ENCODE measurements at regions not wholly inside any gene's neighbourhood (a gene's known extent, or its start where the extent isn't known, plus 50 kb on each side); places are given as distances from the start of the nearest gene placed in this dataset.
"Not testable (repeated sequence)": the region's sequence is repeated elsewhere in the genome, so short reads cannot be mapped to it uniquely, and the experiment has no call there.

DNA sequence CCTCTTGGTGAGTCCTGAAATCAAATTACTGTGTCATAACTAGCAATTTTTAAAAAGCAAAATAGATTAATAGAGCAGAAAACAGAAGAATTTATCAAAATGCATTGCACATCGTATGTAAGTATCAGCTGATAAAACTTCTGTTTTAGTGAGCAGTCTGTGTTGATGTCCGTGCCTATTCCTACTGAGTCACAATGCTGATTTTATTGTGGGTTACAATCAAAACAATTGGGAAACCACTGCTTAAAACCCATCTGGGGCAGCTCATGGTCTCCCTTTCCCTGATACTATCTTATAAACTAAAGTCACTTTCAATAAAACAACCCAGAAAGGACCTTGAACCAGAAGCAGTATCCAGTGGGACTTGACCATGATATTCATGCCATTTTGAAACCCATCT, 101.1 kb upstream of the GPR39 start:
- not testable (repeated sequence) for H3K27ac Mint-ChIP-seq; H3K4me1 Mint-ChIP-seq; DNase-seq; H3K9me3 ChIP-seq (ENCODE audit: control insufficient read depth, low read length, poor library complexity, severe bottlenecking); H3K27me3 Mint-ChIP-seq; H3K4me3 Mint-ChIP-seq; H3K36me3 Mint-ChIP-seq (ENCODE audit: low read depth); ATAC-seq

DNA sequence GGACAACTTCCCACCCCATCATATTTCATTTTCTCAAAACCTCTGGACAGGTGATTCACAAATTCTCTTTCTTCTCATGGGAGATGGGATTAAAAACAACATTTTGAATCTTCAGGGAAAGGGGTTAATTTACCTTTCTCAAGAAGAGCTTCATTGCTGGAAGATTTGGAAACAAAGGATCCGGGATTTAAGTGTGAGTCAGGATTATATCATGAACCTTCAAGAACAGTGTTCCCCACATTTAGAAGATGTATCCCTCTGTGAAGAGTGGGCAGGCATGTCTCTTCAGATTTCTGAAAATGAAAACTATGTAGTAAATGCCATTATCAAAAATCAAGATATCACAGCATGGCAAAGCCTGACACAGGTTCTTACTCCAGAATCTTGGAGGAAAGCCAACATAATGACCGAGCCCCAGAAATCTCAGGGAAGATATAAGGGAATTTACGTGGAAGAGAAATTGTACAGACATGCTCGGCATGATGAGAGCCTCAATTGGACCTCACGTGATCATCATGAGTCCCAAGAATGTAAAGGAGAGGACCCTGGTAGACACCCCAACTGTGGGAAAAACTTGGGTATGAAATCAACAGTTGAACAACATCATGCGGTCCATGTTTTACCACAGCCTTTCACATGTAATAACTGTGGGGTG, 99.5 kb upstream of the GPR39 start:
- ATAC-seq; H3K4me3 Mint-ChIP-seq; DNase-seq; H3K27ac Mint-ChIP-seq; H3K9me3 ChIP-seq (ENCODE audit: control insufficient read depth, low read length, poor library complexity, severe bottlenecking); H3K36me3 Mint-ChIP-seq (ENCODE audit: low read depth); H3K4me1 Mint-ChIP-seq; H3K27me3 Mint-ChIP-seq: not testable (repeated sequence)

DNA sequence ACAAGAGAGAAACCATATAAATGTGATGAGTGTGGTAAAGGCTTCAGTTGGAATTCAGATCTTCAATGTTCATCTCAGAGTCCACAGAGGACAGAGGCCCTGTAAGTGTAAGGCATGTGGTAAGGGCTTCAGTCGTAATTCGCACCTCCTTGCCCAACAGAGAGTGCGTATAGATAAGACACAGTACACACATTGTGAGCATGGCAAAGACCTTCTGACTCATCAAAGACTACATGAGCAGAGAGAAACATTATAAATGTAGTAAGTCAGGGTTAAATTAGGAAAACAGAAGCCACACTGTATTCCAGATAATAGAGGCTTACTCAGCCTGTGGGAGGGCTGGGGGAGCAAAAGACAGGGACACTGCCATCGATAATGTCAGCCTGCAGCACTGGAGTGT, 98.1 kb upstream of the GPR39 start:
- not testable (repeated sequence) for H3K27me3 Mint-ChIP-seq; H3K36me3 Mint-ChIP-seq (ENCODE audit: low read depth); H3K4me1 Mint-ChIP-seq; H3K27ac Mint-ChIP-seq; H3K4me3 Mint-ChIP-seq; ATAC-seq; DNase-seq; H3K9me3 ChIP-seq (ENCODE audit: control insufficient read depth, low read length, poor library complexity, severe bottlenecking)

DNA sequence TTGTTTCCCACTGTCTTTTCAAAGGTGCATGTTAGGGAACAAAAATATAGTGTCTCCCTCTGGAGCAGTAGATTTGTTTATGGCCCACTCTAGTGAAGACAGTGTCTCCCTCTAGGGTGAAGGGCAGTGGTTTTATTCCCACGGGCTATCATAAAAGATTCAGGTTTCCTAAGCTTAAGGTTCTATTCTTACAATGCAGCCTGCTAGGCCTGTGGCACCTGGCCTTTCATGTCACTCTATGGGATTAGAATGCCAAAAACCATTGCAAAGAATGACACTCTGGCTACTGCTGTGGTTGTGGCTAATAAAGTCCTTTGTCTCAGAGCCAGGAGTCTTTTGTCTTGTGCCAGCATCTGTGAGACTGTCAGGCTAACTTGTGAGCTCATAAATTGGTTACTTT, 92.6 kb upstream of the GPR39 start:
- H3K9me3 ChIP-seq (ENCODE audit: control insufficient read depth, low read length, poor library complexity, severe bottlenecking); DNase-seq; ATAC-seq; H3K4me1 Mint-ChIP-seq; H3K27ac Mint-ChIP-seq; H3K36me3 Mint-ChIP-seq (ENCODE audit: low read depth); H3K4me3 Mint-ChIP-seq; H3K27me3 Mint-ChIP-seq: not testable (repeated sequence)

DNA sequence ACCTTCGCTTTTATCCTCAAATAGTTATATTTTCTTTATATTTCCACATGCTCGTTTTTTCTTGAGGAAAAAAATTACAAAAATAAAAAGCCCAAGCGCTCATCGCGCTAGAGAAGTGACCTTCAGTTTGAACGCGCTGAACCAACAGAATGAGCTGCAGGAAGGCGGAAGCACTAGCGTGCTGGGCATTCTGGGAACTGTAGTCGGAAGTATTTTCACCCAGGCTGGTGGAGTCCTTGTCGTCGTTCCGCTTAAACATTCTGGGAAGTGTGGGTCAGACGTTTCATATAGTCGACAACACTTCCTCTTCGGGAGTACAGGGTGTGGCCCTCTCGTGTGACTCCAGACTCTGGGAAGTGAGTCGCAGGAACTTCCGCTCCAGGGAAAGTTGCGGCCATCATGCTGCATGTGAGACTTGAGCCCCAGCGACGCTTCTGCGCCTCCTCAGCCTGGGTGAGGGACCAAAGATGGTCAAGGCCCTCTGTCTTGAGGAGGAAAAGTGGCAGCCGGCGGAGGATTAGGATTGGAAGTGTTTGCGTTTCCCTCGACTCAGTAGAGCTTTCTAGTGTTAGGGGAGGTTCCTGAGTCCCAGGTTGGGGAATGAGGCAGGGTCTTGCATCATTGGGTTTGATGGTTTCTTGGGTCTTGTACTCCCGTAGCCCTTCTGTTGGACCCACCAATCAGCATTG, 84.1 kb upstream of the GPR39 start:
- ATAC-seq; DNase-seq; H3K36me3 Mint-ChIP-seq (ENCODE audit: low read depth); H3K4me1 Mint-ChIP-seq; H3K9me3 ChIP-seq (ENCODE audit: control insufficient read depth, low read length, poor library complexity, severe bottlenecking); H3K27me3 Mint-ChIP-seq; H3K27ac Mint-ChIP-seq; H3K4me3 Mint-ChIP-seq: not testable (repeated sequence)

DNA sequence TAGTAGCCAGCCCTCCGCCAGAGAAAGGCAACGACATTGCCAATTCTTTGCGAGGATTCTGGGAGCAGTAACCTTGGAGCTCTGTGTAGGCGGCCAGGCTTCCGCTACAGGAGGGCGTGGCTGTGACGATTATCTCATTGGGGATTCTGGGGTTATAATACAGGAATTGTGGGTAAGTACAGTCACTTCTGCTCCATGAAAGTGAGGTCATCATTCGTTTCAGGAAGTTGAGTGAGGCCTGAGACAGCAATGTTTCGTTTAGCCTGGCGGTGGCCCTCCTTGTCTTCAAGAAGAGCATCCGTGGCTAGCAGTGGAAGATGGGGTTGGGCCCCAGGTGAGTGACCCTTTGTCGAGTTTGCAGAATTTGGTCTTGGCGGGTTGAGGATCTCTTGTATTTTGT, 79.5 kb upstream of the GPR39 start:
- not testable (repeated sequence) for H3K9me3 ChIP-seq (ENCODE audit: control insufficient read depth, low read length, poor library complexity, severe bottlenecking); H3K27ac Mint-ChIP-seq; H3K4me3 Mint-ChIP-seq; DNase-seq; ATAC-seq; H3K27me3 Mint-ChIP-seq; H3K36me3 Mint-ChIP-seq (ENCODE audit: low read depth); H3K4me1 Mint-ChIP-seq

DNA sequence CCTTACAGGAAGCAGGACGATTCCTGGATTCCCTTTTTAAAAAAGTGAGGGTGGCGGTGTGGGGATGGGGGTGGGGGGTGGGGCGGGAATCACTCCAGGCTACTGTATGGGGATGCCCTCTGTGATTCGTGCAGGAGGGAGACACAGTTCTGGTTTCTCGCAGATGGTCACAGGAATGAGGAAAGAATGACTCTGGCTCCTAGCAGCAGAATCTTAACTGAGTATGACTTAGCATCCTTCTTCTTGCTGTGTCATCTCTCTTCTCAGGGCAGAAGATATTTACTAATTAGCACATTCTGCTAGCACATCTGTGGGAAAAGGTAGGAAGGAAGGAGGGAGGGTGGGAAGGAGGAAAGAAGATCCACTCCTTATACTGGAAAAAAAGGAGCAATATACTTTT, 78.8 kb upstream of the GPR39 start:
- not testable (repeated sequence) for H3K27ac Mint-ChIP-seq; H3K4me1 Mint-ChIP-seq; ATAC-seq; DNase-seq; H3K4me3 Mint-ChIP-seq; H3K36me3 Mint-ChIP-seq (ENCODE audit: low read depth); H3K27me3 Mint-ChIP-seq; H3K9me3 ChIP-seq (ENCODE audit: control insufficient read depth, low read length, poor library complexity, severe bottlenecking)

DNA sequence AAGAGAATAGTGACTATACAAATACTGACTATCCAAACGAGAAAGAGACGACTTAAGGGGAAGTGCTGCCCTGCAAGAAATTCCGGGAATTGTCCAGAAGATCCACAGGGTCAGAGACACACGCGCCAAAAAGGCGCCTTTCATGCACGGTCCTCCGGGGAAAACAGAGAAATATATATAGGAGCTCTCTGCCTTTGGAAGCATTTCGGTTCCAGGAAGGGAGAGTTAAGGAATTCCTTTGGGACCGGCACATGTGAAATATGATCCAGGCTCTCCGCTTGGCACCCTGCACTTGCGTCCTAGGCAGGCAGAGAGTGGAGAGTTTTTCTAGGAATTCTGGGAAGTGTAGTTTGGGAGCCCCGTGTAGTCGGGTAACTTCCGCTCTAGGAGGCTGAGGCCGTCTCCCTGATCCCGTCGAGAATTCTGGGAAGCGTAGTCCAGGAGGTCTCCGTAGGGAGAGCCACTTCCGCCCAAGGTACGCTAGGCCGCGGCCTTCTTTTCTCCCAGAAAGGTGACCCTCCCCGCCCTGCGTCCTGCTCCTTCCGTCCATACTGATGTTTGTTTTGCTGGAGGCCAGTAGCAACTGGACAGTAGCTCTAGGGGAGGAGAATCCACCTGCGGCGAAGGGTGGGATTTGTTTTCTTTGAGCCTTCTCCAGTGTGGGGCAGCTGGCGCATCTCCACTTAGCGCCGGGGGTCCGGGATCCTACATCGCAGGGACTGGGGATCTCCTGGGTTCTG, 69.4 kb upstream of the GPR39 start:
- H3K4me1 Mint-ChIP-seq; DNase-seq; H3K27ac Mint-ChIP-seq; H3K27me3 Mint-ChIP-seq; H3K4me3 Mint-ChIP-seq; H3K9me3 ChIP-seq (ENCODE audit: control insufficient read depth, low read length, poor library complexity, severe bottlenecking); ATAC-seq; H3K36me3 Mint-ChIP-seq (ENCODE audit: low read depth): not testable (repeated sequence)

DNA sequence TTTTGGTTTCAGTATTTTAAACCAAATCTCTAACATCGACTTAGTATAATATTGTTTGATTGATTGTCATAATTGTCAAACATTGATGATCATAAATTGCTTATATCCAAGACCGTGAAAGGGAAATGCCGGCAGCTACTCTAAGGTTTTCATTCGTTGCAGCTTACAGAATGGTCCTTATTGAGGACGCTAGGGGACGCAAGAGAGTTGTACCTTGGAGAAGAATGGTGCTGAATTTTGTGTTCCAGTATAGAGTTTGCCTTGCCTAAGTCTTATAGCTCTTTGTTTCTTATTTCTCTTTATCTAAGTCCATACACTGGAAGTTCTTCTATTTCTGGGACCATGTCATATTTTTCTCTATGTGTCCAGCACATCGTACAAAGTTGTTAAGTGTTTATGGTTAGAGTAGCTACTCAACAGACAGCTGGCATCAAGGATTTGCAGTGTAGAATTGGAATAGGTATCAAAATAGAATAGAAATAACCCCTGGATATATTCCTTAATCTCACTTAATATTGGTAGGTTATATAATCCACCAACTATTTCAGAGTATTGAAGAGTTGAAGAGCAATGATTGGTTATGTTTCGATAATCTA, 67.4 kb upstream of the GPR39 start:
- not testable (repeated sequence) for H3K4me3 Mint-ChIP-seq; H3K27me3 Mint-ChIP-seq; DNase-seq; H3K27ac Mint-ChIP-seq; ATAC-seq; H3K4me1 Mint-ChIP-seq; H3K9me3 ChIP-seq (ENCODE audit: control insufficient read depth, low read length, poor library complexity, severe bottlenecking); H3K36me3 Mint-ChIP-seq (ENCODE audit: low read depth)

DNA sequence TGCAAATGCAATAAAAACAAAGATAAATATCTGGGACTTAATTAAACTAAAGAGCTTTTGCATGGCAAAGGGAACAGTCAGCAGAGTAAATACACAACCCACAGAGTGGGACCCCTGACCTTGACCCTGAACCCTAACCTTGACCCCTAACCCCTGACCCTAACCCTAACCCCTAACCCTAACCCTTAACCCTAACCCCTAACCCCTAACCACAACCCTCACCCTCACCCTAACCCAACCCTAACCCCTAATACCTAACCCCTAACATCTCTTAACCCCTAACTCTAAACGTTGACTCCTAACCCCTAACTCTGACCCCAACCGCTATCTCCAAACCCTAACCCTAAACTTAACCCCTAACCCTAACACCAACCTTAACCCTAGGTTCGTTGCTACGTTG, 64.9 kb upstream of the GPR39 start:
- not testable (repeated sequence) for ATAC-seq; H3K4me1 Mint-ChIP-seq; H3K9me3 ChIP-seq (ENCODE audit: control insufficient read depth, low read length, poor library complexity, severe bottlenecking); H3K27me3 Mint-ChIP-seq; H3K36me3 Mint-ChIP-seq (ENCODE audit: low read depth); H3K4me3 Mint-ChIP-seq; DNase-seq; H3K27ac Mint-ChIP-seq

DNA sequence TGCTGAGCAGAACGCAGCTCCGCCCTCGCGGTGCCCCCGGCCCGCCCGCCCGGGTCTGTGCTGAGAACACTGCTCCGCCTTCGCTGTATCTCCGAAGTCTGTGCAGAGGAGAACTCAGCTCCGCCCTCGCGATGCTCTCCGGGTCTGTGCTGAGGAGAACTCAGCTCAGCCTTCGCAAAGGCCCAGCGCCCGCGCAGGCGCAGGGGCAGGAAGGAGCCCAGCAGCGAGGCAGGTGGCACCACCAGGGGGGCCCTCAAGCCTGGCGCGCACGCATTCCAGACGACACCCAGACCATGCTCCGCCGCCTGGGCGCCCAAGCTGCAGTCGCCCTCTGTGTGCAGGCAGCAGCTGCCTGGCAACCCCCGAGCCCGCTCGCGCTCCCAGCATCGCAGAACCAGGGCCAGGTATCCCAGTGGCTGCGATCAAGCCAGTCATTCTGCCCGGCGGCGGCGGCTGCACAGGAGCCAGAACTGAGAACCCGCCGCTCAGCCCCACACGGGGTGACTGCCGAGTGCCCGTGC, 64.1 kb upstream of the GPR39 start:
- H3K27me3 Mint-ChIP-seq; H3K27ac Mint-ChIP-seq; H3K4me1 Mint-ChIP-seq; H3K9me3 ChIP-seq (ENCODE audit: control insufficient read depth, low read length, poor library complexity, severe bottlenecking); H3K4me3 Mint-ChIP-seq; ATAC-seq; DNase-seq; H3K36me3 Mint-ChIP-seq (ENCODE audit: low read depth): not testable (repeated sequence)

DNA sequence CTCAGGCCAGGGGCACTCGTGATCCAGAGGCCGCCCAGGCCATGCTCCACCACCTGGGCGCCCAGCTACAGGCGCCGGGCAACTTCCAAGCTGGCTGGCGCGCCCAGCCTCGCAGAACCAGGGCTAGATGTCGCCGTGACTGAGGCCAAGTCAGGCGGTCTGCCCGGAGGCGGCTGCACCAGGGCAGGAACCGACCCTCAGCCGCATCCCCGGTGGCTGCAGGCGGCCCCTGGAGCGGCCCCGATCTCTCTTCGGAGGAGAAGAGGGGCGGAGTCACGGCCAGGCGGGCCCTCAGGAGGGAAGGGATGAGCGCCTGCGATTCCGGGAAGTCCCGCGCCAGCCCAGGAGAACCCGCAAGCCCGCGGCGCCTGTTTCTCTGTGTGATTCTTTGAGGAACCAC, 63.2 kb upstream of the GPR39 start:
- H3K36me3 Mint-ChIP-seq (ENCODE audit: low read depth); H3K4me1 Mint-ChIP-seq; H3K4me3 Mint-ChIP-seq; DNase-seq; ATAC-seq; H3K27me3 Mint-ChIP-seq; H3K27ac Mint-ChIP-seq; H3K9me3 ChIP-seq (ENCODE audit: control insufficient read depth, low read length, poor library complexity, severe bottlenecking): not testable (repeated sequence)

DNA sequence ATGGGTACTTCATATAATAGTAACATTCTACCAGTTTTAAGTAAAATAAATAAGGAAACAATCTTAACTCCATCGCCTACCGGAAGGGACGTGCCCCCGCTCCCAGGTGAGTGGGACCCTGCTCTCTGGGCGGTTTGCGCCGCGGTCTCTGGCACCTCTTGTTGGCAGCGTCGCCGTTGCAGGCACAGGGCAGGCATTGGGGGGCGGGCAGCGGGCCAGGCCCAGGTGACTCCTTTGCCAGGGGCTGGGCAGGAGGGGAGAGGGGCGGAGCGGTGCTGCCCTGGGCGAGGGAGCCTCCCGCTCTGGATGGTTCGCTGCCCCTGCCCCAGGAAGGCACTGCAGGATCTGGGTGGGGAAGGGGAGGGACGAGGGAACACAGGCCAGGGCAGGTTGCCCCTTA, 55.6 kb upstream of the GPR39 start:
- DNase-seq, H3K4me1 Mint-ChIP-seq: not testable (repeated sequence)

More for the DNA sequence above, 55.6 kb upstream of the GPR39 start:
- H3K36me3 Mint-ChIP-seq (ENCODE audit: low read depth); ATAC-seq; H3K27me3 Mint-ChIP-seq; H3K27ac Mint-ChIP-seq; H3K4me3 Mint-ChIP-seq; H3K9me3 ChIP-seq (ENCODE audit: control insufficient read depth, low read length, poor library complexity, severe bottlenecking): not testable (repeated sequence)

Measured in T-helper 17 cell (primary cell).